A673 (cell line): ENCODE measurements at regions not wholly inside any gene's neighbourhood (a gene's known extent, or its start where the extent isn't known, plus 50 kb on each side); places are given as distances from the start of the nearest gene placed in this dataset.

ENCODE experiments used
- EZH2 ChIP-seq: fragments of 200-600 bp; sonication (generic); IDR thresholded peaks from 2 replicates; pipeline ENCODE4 v1.6.1; 2017; ENCODE audit warnings: borderline replicate concordance, low read depth, mild to moderate bottlenecking, mixed read lengths, antibody characterized with exemption, low read length; ENCODE audit not compliant: poor library complexity, severe bottlenecking
- TF ChIP-seq, protein P1 (sequence below): fragments of 300-800, 200-600 bp; sonication (generic); conservative IDR thresholded peaks from 2 replicates; pipeline ENCODE4 v1.5.1; 2017; ENCODE audit warnings: low read depth, mild to moderate bottlenecking, antibody characterized with exemption, low read length, moderate library complexity, mixed read lengths

DNA sequence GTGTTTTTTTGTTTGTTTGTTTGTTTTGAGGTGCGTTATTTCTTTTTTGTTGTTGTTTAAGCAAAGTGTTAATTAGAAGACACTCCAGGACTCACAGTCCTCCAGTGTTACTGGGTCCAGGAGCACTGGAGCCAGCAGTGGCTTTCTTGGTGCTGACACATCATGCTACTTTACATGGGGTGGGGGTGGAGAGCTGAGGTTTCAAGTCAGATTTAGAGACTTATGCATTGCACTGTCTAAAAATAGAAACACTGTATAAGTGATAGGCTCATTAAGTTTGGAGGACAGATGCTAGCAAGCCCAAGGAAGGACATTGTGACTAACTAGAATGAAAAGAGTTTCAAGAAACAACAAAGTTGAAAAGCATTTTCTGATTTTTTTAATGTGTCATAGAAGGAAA lies 2209.2 kb downstream of the MAT2B start:
- TF ChIP-seq, protein P1, sequence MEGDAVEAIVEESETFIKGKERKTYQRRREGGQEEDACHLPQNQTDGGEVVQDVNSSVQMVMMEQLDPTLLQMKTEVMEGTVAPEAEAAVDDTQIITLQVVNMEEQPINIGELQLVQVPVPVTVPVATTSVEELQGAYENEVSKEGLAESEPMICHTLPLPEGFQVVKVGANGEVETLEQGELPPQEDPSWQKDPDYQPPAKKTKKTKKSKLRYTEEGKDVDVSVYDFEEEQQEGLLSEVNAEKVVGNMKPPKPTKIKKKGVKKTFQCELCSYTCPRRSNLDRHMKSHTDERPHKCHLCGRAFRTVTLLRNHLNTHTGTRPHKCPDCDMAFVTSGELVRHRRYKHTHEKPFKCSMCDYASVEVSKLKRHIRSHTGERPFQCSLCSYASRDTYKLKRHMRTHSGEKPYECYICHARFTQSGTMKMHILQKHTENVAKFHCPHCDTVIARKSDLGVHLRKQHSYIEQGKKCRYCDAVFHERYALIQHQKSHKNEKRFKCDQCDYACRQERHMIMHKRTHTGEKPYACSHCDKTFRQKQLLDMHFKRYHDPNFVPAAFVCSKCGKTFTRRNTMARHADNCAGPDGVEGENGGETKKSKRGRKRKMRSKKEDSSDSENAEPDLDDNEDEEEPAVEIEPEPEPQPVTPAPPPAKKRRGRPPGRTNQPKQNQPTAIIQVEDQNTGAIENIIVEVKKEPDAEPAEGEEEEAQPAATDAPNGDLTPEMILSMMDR = no peak
- no peak for TF ChIP-seq EZH2
